K562 (cell line): ENCODE measurements at regions not wholly inside any gene's neighbourhood (a gene's known extent, or its start where the extent isn't known, plus 50 kb on each side); places are given as distances from the start of the nearest gene placed in this dataset.

Experiments used
- BHLHE40 ChIP-seq: IDR thresholded peaks from 2 replicates; pipeline ENCODE4 v1.6.1; 2011; ENCODE audit warnings: low read length, improper control_type of control experiment
- CTBP1 ChIP-seq: fragments of 450-650 bp; IDR thresholded peaks from 2 replicates; pipeline ENCODE4 v1.6.1; 2016; ENCODE audit warnings: borderline replicate concordance
- KAT8 ChIP-seq: fragments of 450-650 bp; IDR thresholded peaks from 2 replicates; pipeline ENCODE4 v1.6.1; 2016; ENCODE audit warnings: low read depth, mild to moderate bottlenecking
- TCF3 ChIP-seq: sonication (generic); formaldehyde crosslinking; IDR thresholded peaks from 2 replicates; pipeline ENCODE4 v1.4.0; 2020; ENCODE audit warnings: mild to moderate bottlenecking, missing genetic modification reagents
- ZNF274 ChIP-seq: IDR thresholded peaks from 2 replicates; pipeline ENCODE4 v1.6.1; 2011; ENCODE audit warnings: low read depth, mild to moderate bottlenecking, low read length, moderate library complexity, borderline replicate concordance
- ZNF696 ChIP-seq: fragments of 250-450 bp; sonication (Bioruptor Pico); conservative IDR thresholded peaks from 2 replicates; pipeline ENCODE4 v1.4.0; 2020; ENCODE audit warnings: mild to moderate bottlenecking, moderate library complexity
- TF ChIP-seq, protein P1 (sequence below): IDR thresholded peaks from 2 replicates; pipeline ENCODE4 v1.6.1; 2011; ENCODE audit warnings: borderline replicate concordance, low read depth, mild to moderate bottlenecking, moderate library complexity, low read length; ENCODE audit not compliant: insufficient read depth, poor library complexity, severe bottlenecking
- TF ChIP-seq, protein P2 (sequence below): IDR thresholded peaks from 2 replicates; pipeline ENCODE4 v1.6.1; 2011; ENCODE audit not compliant: insufficient read length; ENCODE audit errors: extremely low read depth
- TF ChIP-seq, protein P3 (sequence below): fragments of 200-800 bp; sonication (Bioruptor generic); IDR thresholded peaks from 2 replicates; pipeline ENCODE4 v1.6.1; 2017; ENCODE audit warnings: missing genetic modification characterization, missing compliant biosample characterization
- TF ChIP-seq, protein P4 (sequence below), 2 experiments: fragments of 450-650 bp in 1 of 2; sonication (generic) in 1 of 2; formaldehyde crosslinking in 1 of 2; IDR thresholded peaks in 1 of 2; conservative IDR thresholded peaks in 1 of 2; 2 replicates each; pipeline versions ENCODE4 v1.6.1 to v1.8.1; 2016 to 2023; ENCODE audit warnings: mild to moderate bottlenecking in 2 of 2, moderate library complexity in 2 of 2, inconsistent platforms in 1 of 2, missing genetic modification reagents in 1 of 2
- TF ChIP-seq, protein P5 (sequence below): fragments of 150-350 bp; conservative IDR thresholded peaks from 2 replicates; pipeline ENCODE4 v1.6.1; 2014; ENCODE audit warnings: low read length

DNA sequence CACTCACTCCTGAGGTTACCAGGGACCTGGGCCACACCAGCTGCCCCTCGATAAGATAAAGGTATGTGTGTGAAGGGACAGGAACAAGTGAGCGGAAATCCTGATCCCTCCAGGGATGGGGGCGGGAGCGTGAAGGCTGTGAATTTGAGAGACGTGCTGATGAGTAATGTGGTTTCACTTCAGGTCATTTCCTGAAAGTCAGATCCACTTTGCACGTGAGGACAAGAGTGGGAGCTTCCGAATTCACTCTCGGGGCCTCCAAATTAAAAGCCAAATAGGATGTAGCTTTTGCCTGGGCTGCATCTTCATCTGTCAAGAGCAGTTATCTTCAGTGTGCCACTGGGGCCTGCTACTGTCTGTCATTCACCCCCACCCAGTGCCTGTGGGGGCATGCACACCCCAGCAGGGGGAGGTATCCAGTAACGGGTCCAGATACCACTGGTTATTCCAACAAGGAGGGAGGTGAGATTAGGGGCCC is 87.4 kb upstream of the LHX1 start (continued):
- TF ChIP-seq BHLHE40 (peak; percentile 92), ZNF274 (no peak), CTBP1 (peak; percentile 14; the same call in 1 of the 2 replicates), TCF3 (CRISPR knock-in tag) (peak; percentile 42), KAT8 (no peak), ZNF696 (no peak)
- TF ChIP-seq, protein P1, sequence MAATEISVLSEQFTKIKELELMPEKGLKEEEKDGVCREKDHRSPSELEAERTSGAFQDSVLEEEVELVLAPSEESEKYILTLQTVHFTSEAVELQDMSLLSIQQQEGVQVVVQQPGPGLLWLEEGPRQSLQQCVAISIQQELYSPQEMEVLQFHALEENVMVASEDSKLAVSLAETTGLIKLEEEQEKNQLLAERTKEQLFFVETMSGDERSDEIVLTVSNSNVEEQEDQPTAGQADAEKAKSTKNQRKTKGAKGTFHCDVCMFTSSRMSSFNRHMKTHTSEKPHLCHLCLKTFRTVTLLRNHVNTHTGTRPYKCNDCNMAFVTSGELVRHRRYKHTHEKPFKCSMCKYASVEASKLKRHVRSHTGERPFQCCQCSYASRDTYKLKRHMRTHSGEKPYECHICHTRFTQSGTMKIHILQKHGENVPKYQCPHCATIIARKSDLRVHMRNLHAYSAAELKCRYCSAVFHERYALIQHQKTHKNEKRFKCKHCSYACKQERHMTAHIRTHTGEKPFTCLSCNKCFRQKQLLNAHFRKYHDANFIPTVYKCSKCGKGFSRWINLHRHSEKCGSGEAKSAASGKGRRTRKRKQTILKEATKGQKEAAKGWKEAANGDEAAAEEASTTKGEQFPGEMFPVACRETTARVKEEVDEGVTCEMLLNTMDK, result peak; percentile 23
- TF ChIP-seq, protein P2, sequence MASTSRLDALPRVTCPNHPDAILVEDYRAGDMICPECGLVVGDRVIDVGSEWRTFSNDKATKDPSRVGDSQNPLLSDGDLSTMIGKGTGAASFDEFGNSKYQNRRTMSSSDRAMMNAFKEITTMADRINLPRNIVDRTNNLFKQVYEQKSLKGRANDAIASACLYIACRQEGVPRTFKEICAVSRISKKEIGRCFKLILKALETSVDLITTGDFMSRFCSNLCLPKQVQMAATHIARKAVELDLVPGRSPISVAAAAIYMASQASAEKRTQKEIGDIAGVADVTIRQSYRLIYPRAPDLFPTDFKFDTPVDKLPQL, result no peak
- TF ChIP-seq, protein P3, sequence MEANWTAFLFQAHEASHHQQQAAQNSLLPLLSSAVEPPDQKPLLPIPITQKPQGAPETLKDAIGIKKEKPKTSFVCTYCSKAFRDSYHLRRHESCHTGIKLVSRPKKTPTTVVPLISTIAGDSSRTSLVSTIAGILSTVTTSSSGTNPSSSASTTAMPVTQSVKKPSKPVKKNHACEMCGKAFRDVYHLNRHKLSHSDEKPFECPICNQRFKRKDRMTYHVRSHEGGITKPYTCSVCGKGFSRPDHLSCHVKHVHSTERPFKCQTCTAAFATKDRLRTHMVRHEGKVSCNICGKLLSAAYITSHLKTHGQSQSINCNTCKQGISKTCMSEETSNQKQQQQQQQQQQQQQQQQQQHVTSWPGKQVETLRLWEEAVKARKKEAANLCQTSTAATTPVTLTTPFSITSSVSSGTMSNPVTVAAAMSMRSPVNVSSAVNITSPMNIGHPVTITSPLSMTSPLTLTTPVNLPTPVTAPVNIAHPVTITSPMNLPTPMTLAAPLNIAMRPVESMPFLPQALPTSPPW (CRISPR knock-in tag), result peak; percentile 21; the same call in 1 of the 2 replicates
- TF ChIP-seq, protein P4, sequence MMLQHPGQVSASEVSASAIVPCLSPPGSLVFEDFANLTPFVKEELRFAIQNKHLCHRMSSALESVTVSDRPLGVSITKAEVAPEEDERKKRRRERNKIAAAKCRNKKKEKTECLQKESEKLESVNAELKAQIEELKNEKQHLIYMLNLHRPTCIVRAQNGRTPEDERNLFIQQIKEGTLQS (IDR thresholded peaks at IDR 0.05), result peak; percentile 60
- TF ChIP-seq, protein P4 (CRISPR knock-in tag; conservative IDR thresholded peaks at IDR 0.05), result no peak
- TF ChIP-seq, protein P5, sequence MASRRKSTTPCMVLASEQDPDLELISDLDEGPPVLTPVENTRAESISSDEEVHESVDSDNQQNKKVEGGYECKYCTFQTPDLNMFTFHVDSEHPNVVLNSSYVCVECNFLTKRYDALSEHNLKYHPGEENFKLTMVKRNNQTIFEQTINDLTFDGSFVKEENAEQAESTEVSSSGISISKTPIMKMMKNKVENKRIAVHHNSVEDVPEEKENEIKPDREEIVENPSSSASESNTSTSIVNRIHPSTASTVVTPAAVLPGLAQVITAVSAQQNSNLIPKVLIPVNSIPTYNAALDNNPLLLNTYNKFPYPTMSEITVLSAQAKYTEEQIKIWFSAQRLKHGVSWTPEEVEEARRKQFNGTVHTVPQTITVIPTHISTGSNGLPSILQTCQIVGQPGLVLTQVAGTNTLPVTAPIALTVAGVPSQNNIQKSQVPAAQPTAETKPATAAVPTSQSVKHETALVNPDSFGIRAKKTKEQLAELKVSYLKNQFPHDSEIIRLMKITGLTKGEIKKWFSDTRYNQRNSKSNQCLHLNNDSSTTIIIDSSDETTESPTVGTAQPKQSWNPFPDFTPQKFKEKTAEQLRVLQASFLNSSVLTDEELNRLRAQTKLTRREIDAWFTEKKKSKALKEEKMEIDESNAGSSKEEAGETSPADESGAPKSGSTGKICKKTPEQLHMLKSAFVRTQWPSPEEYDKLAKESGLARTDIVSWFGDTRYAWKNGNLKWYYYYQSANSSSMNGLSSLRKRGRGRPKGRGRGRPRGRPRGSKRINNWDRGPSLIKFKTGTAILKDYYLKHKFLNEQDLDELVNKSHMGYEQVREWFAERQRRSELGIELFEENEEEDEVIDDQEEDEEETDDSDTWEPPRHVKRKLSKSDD, result no peak
